ENCODE measurements at regions not wholly inside any gene's neighbourhood (a gene's known extent, or its start where the extent isn't known, plus 50 kb on each side); places are given as distances from the start of the nearest gene placed in this dataset.

DNA sequence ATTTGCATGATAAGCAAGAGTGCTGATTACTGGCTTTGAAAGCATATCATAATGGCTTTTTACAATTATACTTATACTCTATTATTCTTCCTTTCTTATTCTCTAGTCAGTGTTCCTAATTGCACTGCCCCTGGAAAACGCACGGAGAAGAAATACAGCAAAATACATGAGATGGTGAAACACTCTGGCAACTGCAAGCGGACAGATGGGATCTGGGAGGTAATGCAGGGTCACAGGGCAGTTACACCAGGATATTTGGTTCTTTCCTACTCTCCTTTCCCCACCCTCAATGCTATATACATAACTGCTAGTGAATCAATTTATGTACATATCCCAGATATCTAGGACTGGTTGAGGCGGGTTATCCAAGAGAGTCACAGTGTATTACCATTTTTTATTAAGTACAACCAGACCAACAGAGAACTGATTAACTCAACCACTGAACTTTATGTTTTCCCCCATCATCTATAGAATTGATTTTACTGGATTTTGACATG is 423.7 kb downstream of the ZSWIM6 start:
- no peak for DNase-seq
- in situ Hi-C loops (cut with MboI; ENCODE audit: low pct_unique_long_range_greater_than_20kb, low sequenced_read_pairs): no loop called here

DNA sequence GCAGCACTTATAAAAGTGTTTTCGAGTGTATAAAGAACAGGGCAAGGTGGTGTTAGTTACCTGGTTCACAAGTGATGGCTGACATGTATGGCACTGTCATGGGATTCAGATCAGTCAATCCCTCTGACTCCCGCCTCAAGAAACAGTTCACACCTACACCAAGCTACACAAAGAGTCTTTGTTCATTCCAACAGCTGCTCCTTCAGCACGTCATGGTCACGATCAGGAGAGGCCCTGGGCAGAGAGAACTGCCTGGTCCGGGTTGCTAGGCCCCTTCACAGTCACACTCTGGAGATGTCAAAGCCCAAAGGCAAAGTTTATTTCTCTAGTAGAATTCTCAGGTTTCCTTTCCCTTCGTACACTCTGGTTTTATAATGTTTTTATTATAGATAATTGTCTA is 426.7 kb downstream of the ZSWIM6 start:
- in situ Hi-C loops (cut with MboI; ENCODE audit: low pct_unique_long_range_greater_than_20kb, low sequenced_read_pairs): no loop called here
- no peak for DNase-seq

DNA sequence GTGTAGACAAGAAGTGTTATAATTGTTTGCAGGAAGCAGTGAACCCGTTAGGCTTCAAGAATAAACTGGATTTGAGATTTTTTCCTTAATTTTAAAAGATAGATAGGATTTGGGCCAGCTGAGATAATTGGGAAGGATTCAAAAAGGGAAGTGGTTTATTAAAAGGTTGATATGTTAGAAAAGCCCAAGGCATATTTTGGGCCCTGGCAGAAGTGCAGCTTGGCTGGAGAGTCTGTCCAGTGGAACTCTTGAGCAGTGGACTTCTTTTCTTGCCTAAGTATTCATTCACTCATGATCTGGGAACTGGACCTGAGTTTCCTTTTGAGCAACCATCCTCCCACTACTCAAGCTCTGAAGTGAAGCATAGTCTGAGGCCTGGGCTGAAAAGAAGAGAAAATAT is 433.4 kb downstream of the ZSWIM6 start:
- in situ Hi-C loops (cut with MboI; ENCODE audit: low pct_unique_long_range_greater_than_20kb, low sequenced_read_pairs): no loop called here
- DNase-seq: no peak

DNA sequence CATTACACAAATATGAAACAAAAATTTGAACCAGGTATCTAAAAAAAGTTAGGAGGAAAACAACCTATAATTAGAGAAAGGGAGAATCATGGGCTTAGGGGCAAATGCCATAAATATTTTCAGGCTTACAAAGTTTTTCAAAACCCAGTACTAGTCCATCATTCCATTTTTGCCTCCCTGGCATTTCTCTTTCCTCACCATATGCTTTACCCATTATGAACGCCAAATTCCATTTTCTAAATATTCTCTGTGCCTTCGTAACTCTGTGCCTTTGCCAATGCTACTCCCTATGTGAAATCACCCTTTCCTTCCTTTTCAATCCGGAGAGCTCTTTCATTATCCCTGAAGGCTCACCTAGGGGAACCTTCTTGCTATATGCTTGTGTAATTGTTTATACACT is 434.1 kb downstream of the ZSWIM6 start:
- in situ Hi-C loops (cut with MboI; ENCODE audit: low pct_unique_long_range_greater_than_20kb, low sequenced_read_pairs): no loop called here
- DNase-seq: no peak

DNA sequence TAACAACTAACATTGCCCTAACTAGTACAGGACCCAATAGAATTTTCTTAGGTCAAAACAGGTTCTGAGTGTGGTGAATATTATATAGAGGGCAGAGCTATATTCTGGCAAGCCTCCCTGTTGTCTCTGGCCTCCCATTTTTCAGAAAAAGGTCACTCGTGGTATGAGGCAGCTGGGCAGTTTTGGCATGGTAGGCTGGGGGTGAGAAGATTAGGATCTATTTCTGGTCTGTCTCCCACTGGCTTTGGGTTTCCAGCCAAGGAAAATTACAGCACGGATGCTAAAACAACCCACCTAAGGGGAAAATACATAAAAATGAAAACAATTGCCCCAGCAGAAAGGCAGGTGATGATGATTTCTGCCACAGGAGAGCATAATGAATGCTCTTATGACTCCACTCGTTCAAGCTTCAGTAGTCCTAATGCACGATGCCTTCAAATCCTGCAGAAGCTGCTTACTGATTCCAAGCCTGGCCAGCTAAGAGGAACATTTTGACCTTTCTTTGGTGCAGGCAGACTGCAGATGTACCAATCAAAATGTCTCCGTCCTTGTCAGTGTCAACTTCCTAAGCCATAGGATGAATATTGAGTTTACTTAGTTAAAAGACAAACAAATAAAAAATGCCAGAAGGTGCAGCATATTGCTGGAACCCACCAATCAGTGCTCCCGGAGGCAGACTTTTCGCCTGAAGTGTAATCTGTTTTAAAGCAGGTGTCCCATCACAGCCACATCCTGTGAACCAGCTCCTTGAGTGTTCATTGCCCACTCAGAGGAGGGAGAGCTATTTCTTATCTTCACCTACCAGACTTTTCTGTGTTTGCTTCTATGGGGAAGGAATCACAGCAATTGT is 435.4 kb downstream of the ZSWIM6 start:
- in situ Hi-C loops (cut with MboI; ENCODE audit: low pct_unique_long_range_greater_than_20kb, low sequenced_read_pairs): no loop called here

DNA sequence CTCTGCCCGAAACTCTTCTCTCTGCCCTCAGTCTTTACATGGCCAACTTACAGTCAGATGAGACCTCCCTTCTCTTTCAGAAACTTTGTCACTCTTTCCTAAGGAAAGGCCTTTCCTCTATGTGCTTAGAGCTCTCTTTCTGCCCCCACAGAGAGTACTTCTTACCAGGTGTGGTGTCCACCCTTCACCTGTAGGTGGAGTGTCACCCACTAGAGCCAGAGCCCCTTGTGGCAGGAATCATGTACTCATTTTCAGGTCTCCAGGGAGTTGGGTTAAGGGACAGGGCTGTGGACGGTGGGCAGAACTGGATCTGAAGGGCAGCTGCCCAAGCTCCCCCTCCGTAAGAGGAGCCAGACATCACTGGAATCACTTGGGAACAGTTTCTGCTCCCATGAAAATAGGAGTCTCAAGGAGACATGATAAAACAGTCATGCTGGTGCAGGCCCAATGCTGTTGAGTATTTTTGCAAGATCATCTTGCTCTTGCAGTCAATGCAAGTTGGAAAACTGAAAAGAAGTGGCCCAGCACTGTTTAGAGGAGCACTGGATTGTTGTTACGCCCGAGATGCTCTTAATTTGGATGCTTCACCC is 436.7 kb downstream of the ZSWIM6 start:
- in situ Hi-C loops (cut with MboI; ENCODE audit: low pct_unique_long_range_greater_than_20kb, low sequenced_read_pairs): no loop called here
- peak; percentile 33 for DNase-seq

More for the DNA sequence above, 435.4 kb downstream of the ZSWIM6 start:
- DNase-seq: no peak

DNA sequence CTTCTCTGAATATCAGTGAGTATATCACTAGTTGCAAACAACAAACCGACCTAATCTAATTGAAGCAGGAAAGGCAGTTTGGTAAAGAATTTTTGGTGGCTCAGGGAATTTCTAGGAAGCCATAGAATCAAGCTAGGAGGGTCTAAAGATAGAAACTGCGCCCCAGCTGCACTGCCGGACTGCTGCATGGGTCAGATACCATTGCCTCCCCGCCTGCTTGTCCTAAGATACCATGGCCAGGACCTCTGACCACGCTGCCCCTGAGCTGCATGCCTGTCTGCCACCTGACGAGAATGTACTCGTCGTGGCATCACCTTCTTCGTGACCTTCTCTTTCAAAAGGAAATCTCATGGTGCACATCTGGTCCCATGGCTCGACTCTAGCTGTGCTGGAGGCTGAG is 439.0 kb downstream of the ZSWIM6 start:
- no peak for DNase-seq
- in situ Hi-C loops (cut with MboI; ENCODE audit: low pct_unique_long_range_greater_than_20kb, low sequenced_read_pairs): no loop called here

DNA sequence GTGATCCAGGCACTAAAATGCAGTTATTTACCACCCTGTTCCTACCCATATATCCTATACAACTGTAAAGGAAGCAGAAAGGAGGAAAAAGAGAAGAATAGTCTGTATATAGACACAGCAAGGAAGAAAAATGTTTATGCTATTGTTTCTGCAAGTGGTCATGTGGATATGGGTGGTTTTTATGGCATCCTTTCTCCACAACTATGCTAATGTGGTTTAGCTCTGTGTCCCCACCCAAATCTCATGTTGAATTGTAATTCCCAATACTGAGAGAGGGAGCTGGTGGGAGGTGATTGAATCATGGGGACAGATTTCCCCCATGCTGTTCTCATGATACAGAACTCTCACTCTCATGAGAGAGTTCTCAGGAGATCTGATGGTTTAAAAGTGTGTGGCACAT is 439.8 kb downstream of the ZSWIM6 start:
- DNase-seq: no peak
- in situ Hi-C loops (cut with MboI; ENCODE audit: low pct_unique_long_range_greater_than_20kb, low sequenced_read_pairs): no loop called here

DNA sequence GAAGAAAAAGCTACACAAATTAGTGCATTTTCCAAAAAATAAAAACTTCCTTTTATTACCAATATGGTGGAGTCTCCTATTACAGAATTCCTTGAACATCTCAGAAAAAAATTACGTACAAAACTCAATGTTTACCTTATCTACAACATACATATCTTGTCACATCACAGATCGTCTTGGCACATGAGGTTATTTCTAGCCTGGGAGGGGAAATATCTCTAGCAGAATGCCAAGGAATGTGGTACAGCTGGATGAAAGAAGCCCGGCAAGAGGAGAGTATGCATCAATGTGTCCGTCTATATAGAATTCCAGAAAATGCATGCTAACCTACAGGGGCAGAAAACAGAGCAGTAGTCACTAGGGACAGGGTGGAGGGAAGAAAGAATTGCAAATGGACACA is 443.8 kb downstream of the ZSWIM6 start:
- in situ Hi-C loops (cut with MboI; ENCODE audit: low pct_unique_long_range_greater_than_20kb, low sequenced_read_pairs): no loop called here
- DNase-seq: no peak

DNA sequence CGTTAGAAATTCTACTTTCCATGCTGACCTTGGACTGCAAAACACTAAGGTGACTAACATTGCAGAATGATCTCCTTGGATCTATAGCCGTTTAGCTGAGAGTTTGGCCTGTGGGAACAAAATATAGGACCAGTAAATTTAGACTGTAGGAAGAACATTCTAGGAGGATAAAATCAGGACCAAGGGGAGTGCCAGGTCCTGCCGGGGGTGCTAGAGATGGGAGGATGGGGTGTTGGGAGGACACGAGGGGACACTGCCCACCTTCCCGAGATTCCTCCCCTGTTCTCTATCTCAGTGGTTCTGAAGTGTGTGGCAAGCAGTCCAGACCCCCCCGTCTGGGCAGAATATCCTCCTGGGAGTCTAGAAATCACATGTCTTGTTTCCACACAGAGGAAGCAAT is 445.2 kb downstream of the ZSWIM6 start:
- no peak for DNase-seq
- in situ Hi-C loops (cut with MboI; ENCODE audit: low pct_unique_long_range_greater_than_20kb, low sequenced_read_pairs): no loop called here

DNA sequence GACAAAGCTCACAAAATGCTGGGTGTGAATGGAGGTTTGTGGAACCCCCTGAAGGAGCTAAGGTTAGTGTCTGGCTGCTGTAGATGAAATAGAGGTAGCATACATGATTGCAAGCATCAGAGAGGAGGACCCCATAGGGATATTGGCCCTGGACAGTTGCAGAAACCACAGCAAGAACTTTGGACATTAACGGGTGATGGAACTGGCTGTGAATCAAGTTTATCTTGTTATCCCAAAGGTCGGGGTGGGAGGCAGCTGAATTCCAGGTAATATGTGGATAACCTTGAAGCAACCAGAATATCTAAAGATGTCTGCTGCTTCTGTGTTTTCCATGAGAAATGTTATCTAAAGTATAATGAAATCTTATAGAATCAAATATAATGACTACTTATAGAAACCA is 447.7 kb downstream of the ZSWIM6 start:
- in situ Hi-C loops (cut with MboI; ENCODE audit: low pct_unique_long_range_greater_than_20kb, low sequenced_read_pairs): no loop called here

DNA sequence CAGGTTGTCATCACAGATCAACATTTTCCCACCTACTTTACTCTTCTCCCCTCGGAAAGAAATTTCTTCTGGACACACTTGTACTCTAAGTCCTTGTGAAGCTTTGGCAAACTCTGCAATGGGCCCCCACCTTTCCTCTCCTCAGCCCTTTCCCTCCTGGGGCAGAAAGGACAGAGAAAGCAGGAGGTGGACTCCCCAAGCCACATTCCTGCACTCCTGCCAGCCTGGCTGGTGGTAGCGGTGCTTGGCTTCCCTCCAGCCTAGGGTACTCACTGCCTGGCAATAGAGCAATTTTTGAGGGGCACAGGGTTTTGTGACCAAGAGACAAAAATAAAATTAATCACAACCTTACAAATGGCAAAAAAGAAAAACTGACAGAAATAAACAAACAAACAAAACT is 451.4 kb downstream of the ZSWIM6 start:
- in situ Hi-C loops (cut with MboI; ENCODE audit: low pct_unique_long_range_greater_than_20kb, low sequenced_read_pairs): no loop called here
- no peak for DNase-seq

More for the DNA sequence above, 447.7 kb downstream of the ZSWIM6 start:
- DNase-seq: no peak

DNA sequence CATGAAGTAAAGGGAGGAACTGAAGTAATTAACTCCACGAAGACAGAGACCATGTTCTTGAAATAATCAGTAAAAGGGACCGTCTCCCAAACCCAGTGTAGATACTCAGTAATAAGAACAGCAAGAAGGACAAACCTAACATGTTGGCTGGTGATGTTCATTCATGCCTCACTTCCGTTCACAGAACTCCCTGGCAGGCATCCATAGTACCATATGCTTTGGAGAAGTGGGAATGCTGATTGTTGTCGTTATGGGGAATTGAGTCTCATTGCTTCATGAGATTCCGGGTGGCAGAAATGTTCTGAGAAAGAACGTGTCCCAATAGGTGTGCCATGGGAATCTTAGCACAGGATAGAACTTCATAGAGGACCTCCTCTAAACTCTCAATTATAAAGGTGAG is 452.3 kb downstream of the ZSWIM6 start:
- DNase-seq: no peak
- in situ Hi-C loops (cut with MboI; ENCODE audit: low pct_unique_long_range_greater_than_20kb, low sequenced_read_pairs): no loop called here

DNA sequence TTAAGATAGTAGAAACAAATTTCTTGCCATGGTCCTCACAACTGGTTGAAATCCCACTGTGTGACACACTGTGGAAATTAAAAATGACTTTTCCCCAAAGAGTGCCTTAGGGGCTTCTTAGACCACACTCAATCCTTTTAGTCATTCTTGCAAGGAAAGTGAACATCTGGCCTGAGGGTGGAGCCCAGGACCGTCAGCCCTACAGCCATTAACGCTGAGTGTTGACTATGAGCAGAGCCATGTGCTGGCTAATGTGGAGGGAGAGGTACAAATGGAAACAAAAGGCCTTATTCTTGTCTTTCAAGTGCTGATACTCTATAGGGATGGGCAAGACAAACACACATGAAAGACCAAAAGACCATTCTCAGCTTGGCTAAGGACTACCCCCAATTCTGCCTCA is 456.5 kb downstream of the ZSWIM6 start:
- no peak for DNase-seq
- in situ Hi-C loops (cut with MboI; ENCODE audit: low pct_unique_long_range_greater_than_20kb, low sequenced_read_pairs): no loop called here

DNA sequence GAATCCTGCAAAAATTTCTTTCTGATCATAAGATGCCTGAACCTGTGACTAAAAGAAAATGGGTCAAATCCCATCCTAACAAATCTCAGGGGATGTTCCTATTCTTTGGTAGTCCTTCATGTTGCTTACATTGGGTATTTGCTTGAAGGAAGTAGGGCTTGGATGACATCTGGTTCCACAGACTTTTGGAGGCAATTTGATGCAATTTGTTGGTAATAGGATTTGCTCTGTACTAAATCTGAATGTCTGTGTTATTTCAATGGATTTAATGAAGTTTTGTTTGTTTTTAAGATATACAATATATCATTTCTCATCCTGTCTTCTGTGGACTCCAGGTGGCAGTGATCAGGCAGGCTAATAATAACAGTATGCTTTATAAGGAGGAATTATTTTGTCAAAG is 457.9 kb downstream of the ZSWIM6 start:
- no peak for DNase-seq
- in situ Hi-C loops (cut with MboI; ENCODE audit: low pct_unique_long_range_greater_than_20kb, low sequenced_read_pairs): no loop called here

DNA sequence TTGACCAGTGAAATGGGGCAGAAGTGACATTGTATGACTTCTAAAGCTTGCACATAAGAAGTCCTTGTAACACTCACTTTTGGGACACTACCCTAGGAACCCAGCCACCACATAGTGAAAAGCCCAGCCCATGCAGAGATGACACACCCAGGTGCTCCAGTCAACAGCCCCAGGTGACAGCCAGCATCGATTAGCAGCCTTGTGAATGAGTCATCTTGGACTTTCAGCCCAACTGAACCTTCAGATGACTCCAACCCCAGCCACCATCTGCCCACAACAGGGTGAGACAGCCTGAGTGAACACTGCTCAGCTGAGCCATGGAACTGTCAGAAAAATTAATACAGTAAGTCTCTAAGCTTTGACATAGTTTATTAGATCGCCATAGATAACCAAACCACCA is 458.6 kb downstream of the ZSWIM6 start:
- DNase-seq: no peak
- in situ Hi-C loops (cut with MboI; ENCODE audit: low pct_unique_long_range_greater_than_20kb, low sequenced_read_pairs): no loop called here

DNA sequence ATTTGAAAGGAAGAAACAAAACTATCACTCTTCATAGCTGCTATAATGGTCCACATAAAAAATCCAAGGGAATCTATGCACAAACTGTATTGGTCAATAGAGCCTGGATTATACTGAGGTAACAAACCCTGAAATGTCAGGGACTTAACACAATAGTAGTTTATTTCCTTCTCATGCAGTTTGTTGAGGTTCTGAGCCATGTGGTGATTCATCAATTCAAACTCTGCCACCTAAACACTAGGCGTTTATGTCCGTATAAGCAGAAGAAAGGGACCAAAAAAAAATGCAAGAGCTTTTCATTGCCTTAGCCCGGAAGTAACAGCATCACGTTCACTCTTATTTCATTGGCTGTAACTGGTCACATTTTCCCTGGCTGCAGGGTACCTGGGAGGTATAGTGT is 464.7 kb downstream of the ZSWIM6 start:
- in situ Hi-C loops (cut with MboI; ENCODE audit: low pct_unique_long_range_greater_than_20kb, low sequenced_read_pairs): no loop called here

DNA sequence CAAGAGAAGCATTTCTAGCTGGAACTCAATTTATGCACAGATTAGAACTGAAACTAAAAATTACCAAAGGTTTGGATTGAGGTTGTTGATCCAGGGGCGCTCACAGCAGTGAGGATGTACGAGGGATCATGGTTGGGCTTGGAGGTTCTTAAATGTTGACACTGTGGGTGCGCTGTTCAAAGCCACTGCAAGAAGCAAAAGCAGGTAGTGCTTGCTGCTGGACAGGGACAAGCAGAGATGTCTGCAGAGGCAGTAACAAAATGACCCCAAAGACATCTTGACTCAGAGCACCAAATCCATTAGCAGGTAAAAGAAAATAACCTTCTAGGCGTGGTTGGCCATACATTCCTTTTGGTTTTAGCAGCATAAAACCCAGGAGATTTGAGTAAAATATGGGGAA is 468.4 kb downstream of the ZSWIM6 start:
- in situ Hi-C loops (cut with MboI; ENCODE audit: low pct_unique_long_range_greater_than_20kb, low sequenced_read_pairs): no loop called here
- no peak for DNase-seq

More for the DNA sequence above, 464.7 kb downstream of the ZSWIM6 start:
- DNase-seq: no peak

DNA sequence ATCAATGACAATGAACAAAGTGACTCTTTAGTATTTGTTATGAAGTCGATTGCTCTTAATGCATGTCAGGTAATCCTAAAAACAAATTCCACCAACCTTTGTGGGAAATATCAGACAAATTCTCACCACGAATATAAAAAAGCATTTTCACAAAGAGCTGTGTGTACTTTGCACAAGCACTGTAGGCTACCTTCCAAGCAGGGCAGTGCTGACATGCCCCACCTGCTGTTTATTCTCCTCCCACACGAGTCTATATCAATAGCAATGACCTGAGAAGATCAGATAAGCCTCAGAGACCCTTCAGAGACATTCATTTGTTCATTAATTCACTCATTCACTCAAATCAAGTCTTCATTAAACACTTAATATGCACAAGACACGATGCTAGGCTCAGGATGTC is 469.1 kb downstream of the ZSWIM6 start:
- in situ Hi-C loops (cut with MboI; ENCODE audit: low pct_unique_long_range_greater_than_20kb, low sequenced_read_pairs): no loop called here
- no peak for DNase-seq

DNA sequence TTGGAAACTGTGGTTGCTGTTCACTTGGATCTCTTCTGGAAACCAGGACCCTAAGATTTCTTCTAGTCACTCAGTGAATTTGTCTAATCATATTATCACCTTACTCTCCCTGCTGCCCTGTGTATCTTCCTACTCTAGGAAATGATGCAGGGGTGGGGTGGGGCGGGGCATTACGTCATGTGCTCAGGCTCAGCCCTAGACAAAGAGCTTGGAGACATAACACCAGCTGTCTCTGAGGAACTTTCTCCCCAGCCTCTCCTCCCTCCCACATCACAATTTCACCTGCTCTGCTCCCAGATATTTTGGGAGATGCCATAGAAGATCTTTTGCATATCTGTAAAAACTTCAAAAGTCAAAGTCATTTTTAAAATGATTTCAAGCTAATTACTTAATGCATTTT is 470.4 kb downstream of the ZSWIM6 start:
- in situ Hi-C loops (cut with MboI; ENCODE audit: low pct_unique_long_range_greater_than_20kb, low sequenced_read_pairs): no loop called here
- no peak for DNase-seq

DNA sequence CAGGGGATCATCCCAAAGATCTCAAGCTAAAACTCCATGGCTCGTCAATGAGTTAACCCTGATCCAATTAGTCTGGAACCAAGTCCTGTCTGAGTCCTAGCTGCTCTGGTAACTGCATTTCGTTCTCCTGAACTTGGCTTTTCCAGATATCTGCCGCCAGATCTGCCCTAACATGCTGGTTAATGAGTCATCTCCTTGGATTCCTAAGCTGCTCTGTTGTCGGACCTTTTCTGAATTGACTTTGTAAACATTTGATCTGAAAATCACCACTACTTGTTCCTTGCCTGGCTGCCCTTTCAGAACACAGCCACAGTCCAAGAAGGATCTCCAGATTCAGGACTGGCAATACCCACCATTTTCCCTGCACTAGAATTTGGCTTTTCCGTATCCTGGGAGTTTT is 473.0 kb downstream of the ZSWIM6 start:
- DNase-seq: no peak
- in situ Hi-C loops (cut with MboI; ENCODE audit: low pct_unique_long_range_greater_than_20kb, low sequenced_read_pairs): no loop called here
